ENCODE measurements at regions not wholly inside any gene's neighbourhood (a gene's known extent, or its start where the extent isn't known, plus 50 kb on each side); places are given as distances from the start of the nearest gene placed in this dataset.

GRCh38 chr12:72082986-72083820 is 144.6 kb downstream of the TPH2 start:
- no peak for DNase-seq

- no peak for DNase-seq
Observed at GRCh38 chr12:72084061-72084460, 145.4 kb downstream of the TPH2 start.

DNA sequence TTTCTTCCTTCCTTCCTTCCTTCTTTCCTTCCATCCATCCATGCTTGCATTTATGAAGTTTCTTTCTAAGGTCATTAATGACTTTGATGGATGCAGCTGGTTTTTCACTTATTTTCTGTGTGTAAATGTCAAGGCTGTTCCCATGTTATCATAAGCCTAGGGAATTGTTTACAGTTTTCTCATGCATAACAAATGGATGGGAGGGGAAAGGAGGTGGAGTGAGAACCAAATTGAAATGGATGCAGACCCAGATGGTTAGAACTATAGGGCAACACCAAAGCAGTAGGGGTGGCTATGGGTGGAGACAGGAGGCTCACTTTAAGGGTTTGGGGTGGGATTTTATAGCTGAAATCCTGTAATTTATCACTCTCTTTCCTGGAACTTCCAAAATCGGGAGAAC is 146.2 kb downstream of the TPH2 start:
- no peak for DNase-seq

GRCh38 chr12:72089678-72090077 is 151.0 kb downstream of the TPH2 start:
- DNase-seq, result no peak

DNA sequence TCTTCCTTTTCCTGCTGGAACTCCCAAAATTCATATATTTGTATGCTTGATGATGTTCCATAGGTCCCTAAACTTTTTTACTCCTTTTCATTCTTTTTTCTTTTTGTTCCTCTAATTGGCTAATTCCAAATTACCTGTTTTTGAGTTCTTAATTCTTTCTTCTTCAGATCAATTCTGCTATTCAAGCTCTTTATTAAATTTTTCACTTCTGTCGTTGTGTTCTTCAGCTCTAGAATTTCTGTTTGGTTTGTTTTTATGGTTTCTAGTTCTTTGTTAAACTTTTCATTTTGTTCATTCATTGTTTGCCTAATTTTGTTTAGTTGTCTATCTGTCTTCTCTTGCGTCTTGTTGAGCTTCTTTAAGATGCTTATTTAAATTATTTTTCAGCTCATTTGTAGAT is 154.8 kb downstream of the TPH2 start:
- DNase-seq, result no peak

DNA sequence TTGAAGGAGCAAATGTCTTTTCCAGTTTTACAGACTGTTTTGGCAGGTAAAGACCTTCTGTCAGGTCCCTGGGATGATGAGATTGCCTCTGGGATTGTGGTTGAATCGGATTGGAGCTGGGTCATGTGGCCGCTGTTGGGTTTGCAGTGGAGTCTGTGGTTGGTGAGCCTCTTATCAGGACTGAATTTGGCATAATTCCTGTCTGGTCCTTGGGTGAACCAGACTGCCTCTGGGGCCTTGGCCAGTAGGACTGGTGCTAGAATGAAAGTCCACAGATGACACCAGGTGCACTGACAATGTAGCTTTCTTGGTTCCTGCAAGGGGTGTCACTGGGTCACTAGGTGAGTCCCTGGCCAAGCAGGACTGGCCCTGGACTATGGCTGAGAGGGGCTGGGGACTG is 155.3 kb downstream of the TPH2 start:
- DNase-seq, result no peak

DNA sequence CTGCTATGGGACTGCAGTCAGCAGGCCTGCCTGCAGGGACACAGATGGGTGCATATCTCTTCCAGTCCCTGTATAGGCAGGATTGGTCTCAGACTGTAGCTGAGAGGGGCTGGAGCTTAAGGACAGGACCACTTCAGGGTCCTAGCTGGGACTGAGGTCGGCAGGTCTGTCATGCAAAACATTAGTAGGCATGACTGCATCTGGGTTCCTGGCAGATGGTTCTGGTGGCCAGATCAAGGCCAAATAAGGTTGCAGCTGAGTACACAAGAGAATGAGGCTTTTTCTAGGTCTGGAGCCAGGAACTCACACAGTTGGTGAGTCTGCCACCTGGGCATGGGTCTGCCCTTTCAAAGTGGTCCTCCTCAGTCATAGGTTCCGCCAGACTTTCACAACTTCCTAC is 155.8 kb downstream of the TPH2 start:
- DNase-seq, result no peak

DNA sequence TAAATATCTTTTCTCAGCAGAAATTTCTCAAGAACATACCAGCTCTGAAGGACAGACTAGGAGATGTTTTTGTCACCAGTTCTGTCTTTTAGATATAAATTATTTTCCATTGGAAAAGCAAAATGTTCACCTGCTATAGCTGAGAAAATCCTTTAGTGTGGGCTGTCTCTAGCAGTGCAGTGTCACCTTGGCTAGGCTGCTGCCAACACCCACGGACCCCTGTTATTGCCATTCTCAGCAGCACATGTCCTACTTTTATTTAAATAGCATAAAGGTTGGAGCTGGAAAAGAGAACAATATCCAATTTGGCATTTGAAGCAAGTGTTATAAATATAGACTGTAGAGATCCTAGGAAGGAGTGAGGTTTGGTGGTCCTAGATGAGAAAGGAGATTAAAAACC is 156.4 kb downstream of the TPH2 start:
- DNase-seq, result peak in 4 of 56 donors; percentile 3 to 14 (median 4)

DNA sequence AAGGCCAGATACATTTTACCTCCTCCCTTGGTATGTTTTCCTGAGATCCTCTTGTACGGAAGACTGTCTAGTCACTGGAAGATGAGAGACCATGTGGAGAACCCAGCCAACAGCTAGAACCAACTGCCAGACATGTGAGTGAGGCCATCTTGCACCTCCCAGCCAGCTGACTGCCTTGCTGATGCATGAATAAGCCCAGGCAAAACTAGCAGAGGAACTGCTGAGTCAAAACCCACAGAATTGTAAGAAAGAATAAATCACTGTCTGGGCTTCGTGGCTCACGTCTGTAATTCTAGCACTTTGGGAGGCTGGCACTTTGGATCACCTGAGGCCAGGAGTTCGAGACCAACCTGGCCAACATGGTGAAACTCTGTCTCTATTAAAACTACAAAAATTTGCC is 160.0 kb downstream of the TPH2 start:
- DNase-seq, result no peak

DNA sequence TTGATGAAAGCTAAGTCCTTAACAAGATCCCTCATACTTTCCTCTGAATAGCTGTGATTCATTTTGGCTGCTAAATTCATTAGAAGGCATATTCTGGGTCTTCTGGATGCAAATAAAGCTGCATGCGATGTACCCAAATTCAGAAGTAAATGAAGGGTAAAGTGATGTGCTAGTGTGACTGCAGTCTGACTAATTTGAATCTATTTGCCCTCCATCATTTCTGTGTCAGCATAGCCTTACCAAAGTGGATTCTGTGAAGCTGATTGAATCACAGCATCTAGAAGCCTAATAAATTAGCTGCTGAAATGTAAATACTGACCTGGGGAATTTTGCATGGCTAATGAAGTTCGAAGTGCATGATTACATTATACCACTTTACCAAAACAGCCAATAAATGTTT is 162.2 kb downstream of the TPH2 start:
- DNase-seq, result no peak

DNA sequence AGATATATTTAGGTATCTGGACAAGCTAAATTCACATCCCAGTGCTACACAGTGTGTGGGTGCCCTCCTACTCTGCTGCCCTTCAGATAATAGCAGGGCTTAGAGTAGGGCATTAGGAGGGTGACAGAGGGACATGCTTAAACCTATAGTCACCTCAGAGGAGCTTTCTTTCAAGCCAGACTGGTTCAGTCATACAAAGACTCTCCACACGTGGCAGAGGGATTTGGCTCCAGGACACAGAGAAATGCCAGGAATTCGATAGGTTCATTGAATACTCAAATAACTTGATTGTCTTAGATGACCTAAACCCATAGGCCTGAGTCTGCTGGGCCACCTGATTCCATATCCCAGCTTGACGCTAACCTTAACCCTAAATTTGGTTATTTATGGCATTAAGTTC is 163.5 kb downstream of the TPH2 start:
- no peak for DNase-seq

- DNase-seq, result no peak
Observed at GRCh38 chr12:72105849-72106248, 166.3 kb upstream of the TRHDE start.

- peak in 3 of 56 donors; percentile 1 to 18 (median 5) for DNase-seq
Observed at GRCh38 chr12:72110937-72111650, 161.1 kb upstream of the TRHDE start.

DNA sequence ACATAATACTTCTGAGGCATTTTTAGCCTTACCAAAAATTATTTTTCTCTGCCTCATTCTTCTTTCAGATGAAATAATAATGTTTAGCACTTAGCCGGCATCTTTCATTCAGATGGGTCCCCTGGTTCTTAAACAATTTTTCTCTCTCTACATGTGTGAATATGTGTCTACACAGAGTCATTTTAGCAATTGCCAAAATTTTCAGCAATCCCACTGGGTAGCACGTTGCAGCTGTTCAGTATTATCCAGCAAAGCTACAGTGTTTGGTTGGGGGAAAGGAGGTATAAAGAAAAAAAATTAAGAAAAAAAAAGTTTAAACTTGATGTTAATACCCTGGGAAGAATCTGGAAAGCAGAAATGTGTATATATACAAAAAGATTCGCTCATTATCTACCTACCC is 160.5 kb upstream of the TRHDE start:
- no peak for DNase-seq

DNA sequence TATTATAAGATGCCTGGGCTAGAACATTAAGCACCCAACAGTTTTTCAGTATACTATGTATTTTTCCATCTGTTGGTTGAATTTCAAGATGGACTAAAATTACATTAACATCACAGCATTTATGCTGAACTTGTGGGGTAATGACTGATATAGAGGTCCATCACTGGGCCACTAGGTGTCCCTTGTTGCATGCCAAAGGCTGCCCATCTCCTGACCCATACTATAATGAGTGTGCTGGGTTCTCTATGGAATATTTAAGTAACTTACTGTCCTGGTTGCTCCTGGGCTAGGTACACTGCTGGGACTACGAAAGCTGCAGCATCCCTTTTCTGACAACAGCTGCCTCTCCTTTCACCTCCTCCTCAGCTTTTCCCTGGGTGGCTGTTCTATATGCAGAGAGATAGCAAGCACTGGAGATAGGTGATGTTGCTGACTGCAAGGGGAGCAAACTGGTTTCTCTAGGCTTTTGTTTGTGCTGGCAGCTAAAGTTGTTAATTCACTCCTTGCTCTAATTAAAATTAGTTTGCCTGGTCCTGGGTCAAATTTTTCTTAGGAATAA is 138.6 kb upstream of the TRHDE start:
- DNase-seq, result peak in 6 of 56 donors; percentile 1 to 17 (median 14)

- DNase-seq, result no peak
Observed at GRCh38 chr12:72134246-72135020, 137.7 kb upstream of the TRHDE start.

DNA sequence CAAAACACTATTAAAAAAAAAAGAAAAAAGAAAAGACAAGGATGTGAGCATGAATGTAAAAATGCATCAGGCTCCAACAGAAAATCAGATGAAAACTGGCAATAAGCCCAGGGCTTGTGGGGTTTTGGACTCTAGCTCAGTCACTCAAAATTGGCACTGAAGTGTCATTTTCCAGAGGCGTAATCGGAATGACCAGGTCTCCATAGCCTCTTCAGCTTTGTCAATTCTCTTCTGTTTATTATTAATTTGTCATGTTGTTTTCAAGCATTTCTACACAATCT is 137.2 kb upstream of the TRHDE start:
- peak in 2 of 56 donors; percentile 5 to 31 for DNase-seq

DNA sequence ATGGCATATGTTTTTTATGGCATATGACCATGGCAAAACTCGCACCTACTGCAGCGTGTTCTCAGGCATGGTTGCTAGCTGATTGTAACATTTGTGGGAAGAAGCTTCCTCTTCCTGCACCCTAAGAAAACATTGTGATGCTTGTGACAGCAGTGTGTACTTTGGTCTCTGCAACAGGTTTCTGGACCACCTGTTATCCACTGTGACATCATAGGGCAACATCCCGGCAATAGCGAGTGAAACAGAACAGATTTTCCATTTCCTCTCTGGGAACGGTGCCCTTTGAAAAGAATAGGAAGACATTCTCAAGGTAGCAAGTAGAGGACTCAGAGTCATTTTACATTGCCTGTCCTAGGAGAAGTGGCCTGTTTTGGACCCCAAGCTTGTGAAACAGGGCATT is 135.4 kb upstream of the TRHDE start:
- DNase-seq, result no peak

DNA sequence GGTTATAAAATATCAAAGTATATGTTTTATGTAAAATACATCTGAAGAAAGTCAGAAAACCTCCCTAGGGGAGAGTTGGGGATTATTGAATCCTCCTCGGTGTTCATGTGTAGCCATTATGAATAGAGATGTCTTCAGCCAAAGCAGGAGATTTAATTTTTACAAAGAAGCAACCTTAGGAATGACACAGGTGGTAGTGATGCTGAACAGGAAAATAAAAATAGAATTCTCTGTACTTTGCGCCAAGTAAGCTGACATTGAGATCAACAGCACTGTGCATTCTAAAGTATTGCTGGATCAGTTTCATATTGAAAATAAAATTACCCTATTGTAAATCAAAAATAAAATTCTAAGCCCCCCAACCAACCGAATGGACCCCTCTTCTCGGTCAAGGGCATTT is 132.8 kb upstream of the TRHDE start:
- DNase-seq, result no peak

- DNase-seq, result no peak
Observed at GRCh38 chr12:72141381-72141780, 130.8 kb upstream of the TRHDE start.

- peak in 4 of 56 donors; percentile 3 to 16 (median 6) for DNase-seq
Observed at GRCh38 chr12:72144553-72144952, 127.6 kb upstream of the TRHDE start.

DNA sequence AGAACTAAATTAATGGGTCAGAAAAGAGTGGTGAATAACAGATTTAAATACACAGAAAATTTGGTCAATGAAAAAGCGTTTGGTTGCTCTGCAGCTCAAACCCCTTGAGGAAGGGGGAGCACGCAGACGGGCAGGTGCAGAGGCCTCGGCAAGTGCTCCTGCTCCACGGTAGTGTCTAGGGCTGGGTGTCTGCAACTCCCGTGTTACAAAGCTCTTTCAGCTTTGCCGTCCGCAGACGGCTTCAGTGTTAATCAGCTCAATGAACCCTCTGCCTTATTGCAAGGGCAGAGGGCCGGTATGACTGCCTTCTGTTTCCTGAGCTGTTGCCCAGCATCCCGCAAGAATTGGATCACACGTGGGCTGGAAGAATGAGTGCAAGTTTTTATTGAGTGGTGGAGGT is 125.7 kb upstream of the TRHDE start:
- DNase-seq, result no peak

Measured in amygdala (tissue), 56 donors.